K562 (cell line): ENCODE measurements at regions not wholly inside any gene's neighbourhood (a gene's known extent, or its start where the extent isn't known, plus 50 kb on each side); places are given as distances from the start of the nearest gene placed in this dataset.

Experiments used
- ATAC-seq: fragments of 200-7000 bp; cut with Tn5 transposase; 3 replicates; pipeline ENCODE4 v1.9.1; 2020; ENCODE audit warnings: moderate library complexity
- BruUV-seq: library from RNA; stranded (reverse); fragments of 400-500 nt; replicated peaks from 2 replicates; lab custom pipeline; 2021; lab: Mats Ljungman, UMichigan
- CTCF ChIA-PET: fragments of 300-600 bp; formaldehyde crosslinking; extraction: SDS; loops from one replicate; lab custom pipeline; 2021; ENCODE audit warnings: low intra/inter-chr PET ratio; lab: Yijun Ruan, JAX
- POLR2A ChIA-PET: fragments of 300-600, 350-650 bp; sonication (Branson Sonifier 250); formaldehyde crosslinking; extraction: SDS; loops from one replicate; lab custom pipeline; 2021; ENCODE audit warnings: antibody characterized with exemption, inconsistent platforms; lab: Yijun Ruan, JAX
- DNase-seq, 4 experiments: peaks; one replicate each; pipeline versions ENCODE4 v3.0.0 to v3.0.0-alpha.2; 2011 to 2018; ENCODE audit warnings: low spot score in 3 of 4, mixed read lengths in 3 of 4; ENCODE audit errors: extremely low read depth in 1 of 4
- FAIRE-seq: peaks from 2 replicates; lab custom pipeline; 2011; peaks lifted over from hg19 to GRCh38; lab: Jason Lieb, UNC
- H2AFZ ChIP-seq: 2 replicates; pipeline ENCODE4 v1.6.0; 2011; ENCODE audit warnings: low read depth, low read length, control low read depth, inconsistent platforms
- H3K27ac ChIP-seq: fragments of 200-600 bp; 3 replicates; pipeline ENCODE4 v1.8.0; 2011; ENCODE audit warnings: low read depth, mild to moderate bottlenecking, control low read depth, inconsistent platforms, low read length, moderate library complexity, mixed read lengths; ENCODE audit errors: extremely low read depth
- H3K27me3 ChIP-seq, 2 experiments: fragments of 300-600 bp in 1 of 2; 2 replicates in 1 of 2; 3 replicates in 1 of 2; pipeline versions ENCODE4 v1.6.0 to v1.8.0; 2011; ENCODE audit warnings: inconsistent platforms in 2 of 2, low read length in 2 of 2, mild to moderate bottlenecking in 1 of 2, mixed read lengths in 1 of 2, moderate library complexity in 1 of 2; ENCODE audit not compliant: control insufficient read depth in 2 of 2, insufficient read depth in 2 of 2
- H3K36me3 ChIP-seq: fragments of 300-600 bp; 3 replicates; pipeline ENCODE4 v1.8.0; 2011; ENCODE audit warnings: mild to moderate bottlenecking, low read length, inconsistent platforms; ENCODE audit not compliant: control insufficient read depth, insufficient read depth
- H3K4me1 ChIP-seq, 2 experiments: fragments of 200-600 bp in 1 of 2; replicated peaks in 1 of 2; 2 replicates in 1 of 2; 3 replicates in 1 of 2; pipeline versions ENCODE4 v1.5.1 to v1.8.0; 2011; ENCODE audit warnings: inconsistent platforms in 2 of 2, low read length in 2 of 2, mild to moderate bottlenecking in 1 of 2, mixed read lengths in 1 of 2, moderate library complexity in 1 of 2; ENCODE audit not compliant: control insufficient read depth in 2 of 2, insufficient read depth in 2 of 2
- H3K4me2 ChIP-seq: 2 replicates; pipeline ENCODE4 v1.6.1; 2011; ENCODE audit warnings: low read length, control low read depth, inconsistent platforms, mixed read lengths; ENCODE audit not compliant: insufficient read depth
- H3K4me3 ChIP-seq: fragments of 200-600 bp; sonication (generic), shearing (Covaris generic); 2 replicates; pipeline ENCODE4 v1.5.1; 2016; ENCODE audit warnings: control low read depth, inconsistent platforms
- H3K79me2 ChIP-seq: fragments of 200-600 bp; 3 replicates; pipeline ENCODE4 v1.8.0; 2011; ENCODE audit warnings: low read length, inconsistent platforms; ENCODE audit not compliant: control insufficient read depth, insufficient read depth
- H3K9ac ChIP-seq, 2 experiments: 2 replicates each; pipeline versions ENCODE4 v1.6.0 to v1.6.1; 2011; ENCODE audit warnings: low read depth in 2 of 2, low read length in 2 of 2, control low read depth in 1 of 2, inconsistent platforms in 1 of 2, mild to moderate bottlenecking in 1 of 2, mixed read lengths in 1 of 2; ENCODE audit not compliant: insufficient read depth in 1 of 2
- H3K9me1 ChIP-seq: one replicate; pipeline ENCODE4 v1.6.0; 2011; ENCODE audit warnings: inconsistent platforms, mild to moderate bottlenecking, low read length, moderate library complexity; ENCODE audit not compliant: control insufficient read depth, insufficient read depth
- H3K9me3 ChIP-seq: replicated peaks from 2 replicates; pipeline ENCODE4 v1.5.1; 2011; ENCODE audit warnings: low read depth, low read length, inconsistent platforms; ENCODE audit not compliant: control insufficient read depth, insufficient read depth
- H4K20me1 ChIP-seq: replicated peaks from 2 replicates; pipeline ENCODE4 v1.6.1; 2011; ENCODE audit warnings: low read length, inconsistent platforms, mixed read lengths; ENCODE audit not compliant: control insufficient read depth, insufficient read depth
- CSDE1 ChIP-seq, 2 experiments: fragments of 450-650 bp; IDR thresholded peaks; 2 replicates each; pipeline ENCODE4 v1.6.1; 2016; ENCODE audit warnings: mild to moderate bottlenecking in 1 of 2
- FOSL1 ChIP-seq: fragments of 200-800 bp; sonication (Bioruptor generic); conservative IDR thresholded peaks from 2 replicates; pipeline ENCODE4 v1.6.1; 2016; ENCODE audit warnings: missing genetic modification characterization, missing compliant biosample characterization
- GATAD2B ChIP-seq: fragments of 450-650 bp; IDR thresholded peaks from 2 replicates; pipeline ENCODE4 v1.6.1; 2017; ENCODE audit warnings: mild to moderate bottlenecking, borderline replicate concordance
- MED1 ChIP-seq: sonication (generic); formaldehyde crosslinking; IDR thresholded peaks from 2 replicates; pipeline ENCODE4 v1.8.1; 2023; ENCODE audit warnings: missing genetic modification reagents, borderline replicate concordance
- NFE2L1 ChIP-seq: fragments of 450-650 bp; IDR thresholded peaks from 2 replicates; pipeline ENCODE4 v1.6.1; 2016; ENCODE audit warnings: missing genetic modification characterization, low read depth, mild to moderate bottlenecking, missing compliant biosample characterization, moderate library complexity, borderline replicate concordance
- NFXL1 ChIP-seq: fragments of 450-650 bp; formaldehyde crosslinking; IDR thresholded peaks from 2 replicates; pipeline ENCODE4 v1.4.0; 2021; ENCODE audit warnings: mild to moderate bottlenecking
- PHB ChIP-seq: fragments of 250-450 bp; sonication (Bioruptor Pico); IDR thresholded peaks from 2 replicates; pipeline ENCODE4 v1.5.0; 2021
- RREB1 ChIP-seq: fragments of 250-450 bp; sonication (Bioruptor Pico); IDR thresholded peaks from 2 replicates; pipeline ENCODE4 v1.4.0; 2020
- SAP30 ChIP-seq: fragments of 200-600 bp; sonication (generic); IDR thresholded peaks from 2 replicates; pipeline ENCODE4 v1.6.1; 2012; ENCODE audit warnings: borderline replicate concordance, low read depth, mild to moderate bottlenecking, moderate library complexity, low read length, control low read depth, inconsistent platforms; ENCODE audit not compliant: insufficient read depth, poor library complexity, severe bottlenecking
- SLC30A9 ChIP-seq: fragments of 250-450 bp; sonication (Bioruptor Pico); IDR thresholded peaks from 2 replicates; pipeline ENCODE4 v1.8.0; 2022; ENCODE audit warnings: mild to moderate bottlenecking, moderate library complexity
- TBL1XR1 ChIP-seq, 2 experiments: IDR thresholded peaks; 2 replicates each; pipeline ENCODE4 v1.6.1; 2012; ENCODE audit warnings: improper control_type of control experiment in 2 of 2, low read length in 2 of 2, mild to moderate bottlenecking in 1 of 2
- ZBTB12 ChIP-seq: fragments of 250-450 bp; sonication (Bioruptor Pico); IDR thresholded peaks from 2 replicates; pipeline ENCODE4 v1.4.0; 2020
- ZBTB17 ChIP-seq: fragments of 450-650 bp; formaldehyde crosslinking; IDR thresholded peaks from 2 replicates; pipeline ENCODE4 v1.4.0; 2020; ENCODE audit warnings: mild to moderate bottlenecking
- ZNF431 ChIP-seq: sonication (generic); formaldehyde crosslinking; IDR thresholded peaks from 2 replicates; pipeline ENCODE4 v1.8.0; 2022; ENCODE audit warnings: mild to moderate bottlenecking, missing genetic modification reagents
- ZNF586 ChIP-seq: fragments of 450-650 bp; formaldehyde crosslinking; conservative IDR thresholded peaks from 2 replicates; pipeline ENCODE4 v1.4.0; 2020; ENCODE audit warnings: mild to moderate bottlenecking, moderate library complexity
- WGBS: fragments of 100-300 bp; shearing (Covaris generic); methylation state at CpG from one replicate; pipeline ENCODE4 v1.1.6; 2016; ENCODE audit warnings: low coverage, mixed read lengths; ENCODE audit not compliant: insufficient coverage; ENCODE audit errors: missing lambda C conversion rate; 5-methylcytosine and 5-hydroxymethylcytosine counted together
- in situ Hi-C: fragments of 300-500 bp; cut with MboI; formaldehyde crosslinking; loops from 4 replicates; pipeline ENCODE4 v1.15.0; 2018; ENCODE audit warnings: inconsistent platforms, mixed read lengths
- intact Hi-C: fragments of 100-400 bp; cut with micrococcal nuclease; formaldehyde crosslinking; loops from 2 replicates; pipeline ENCODE4 v1.14.2; 2022

- H3K36me3 ChIP-seq = no peaks in the 10 kb centered on the region
- WGBS = 8% methylated on average over 1 of the region's 1 CpG
- BruUV-seq = no TSS peak
- H3K9ac ChIP-seq = no peak overlapping the region
- no peak overlapping the region for H3K27ac ChIP-seq
- no peak overlapping the region for H2AFZ ChIP-seq
- H3K9me1 ChIP-seq = no peaks in the 10 kb centered on the region
- H3K27me3 ChIP-seq = no peaks in the 10 kb centered on the region
- ATAC-seq = no peak
- intact Hi-C loops = no loop called here
- CTCF ChIA-PET = no interaction called here
- no peak for TF ChIP-seq CSDE1 (IDR thresholded peaks at IDR 0.05)
- no peak for TF ChIP-seq ZBTB17 (CRISPR knock-in tag)
- no peak for TF ChIP-seq FOSL1 (tag)
- no peak for TF ChIP-seq SAP30
- no peak for TF ChIP-seq NFE2L1
- no peak for TF ChIP-seq GATAD2B
- no peak for TF ChIP-seq ZNF586 (CRISPR knock-in tag)
- TF ChIP-seq ZBTB12 (CRISPR knock-in tag) = no peak
- no peak for TF ChIP-seq ZNF431 (CRISPR knock-in tag)
- TF ChIP-seq MED1 = no peak
- TF ChIP-seq TBL1XR1 (IDR thresholded peaks at IDR 0.05; ENCODE audit: low read length in 2 of 2) = no peak
- no peak for TF ChIP-seq NFXL1 (CRISPR knock-in tag)
- no peak for TF ChIP-seq SLC30A9
- no peak for TF ChIP-seq PHB (CRISPR knock-in tag)
- TF ChIP-seq RREB1 (CRISPR knock-in tag) = no peak
- no peak for DNase-seq
- H3K4me2 ChIP-seq = no peak overlapping the region
- no peak overlapping the region for H3K4me3 ChIP-seq
- no peak for FAIRE-seq
- in situ Hi-C loops = no loop called here
- POLR2A ChIA-PET = no interaction called here
- H4K20me1 ChIP-seq = no peaks in the 10 kb centered on the region
- no peaks in the 10 kb centered on the region for H3K79me2 ChIP-seq
- no peaks in the 10 kb centered on the region; the same call in 1 of the 2 replicates for H3K9me3 ChIP-seq
- no peaks in the 10 kb centered on the region for H3K4me1 ChIP-seq
These were observed 1073.0 kb downstream of the XPNPEP1 start for GRCh38 chr10:108850138-108850854.
